IgD-negative memory B cell (primary cell): ENCODE measurements at regions not wholly inside any gene's neighbourhood (a gene's known extent, or its start where the extent isn't known, plus 50 kb on each side); places are given as distances from the start of the nearest gene placed in this dataset.
"Not testable (repeated sequence)": the region's sequence is repeated elsewhere in the genome, so short reads cannot be mapped to it uniquely, and the experiment has no call there.

Experiments used
- H3K27ac Mint-ChIP-seq, 3 donors: one replicate each; pipeline ENCODE4 v1.8.0; 2020 to 2022; ENCODE audit warnings: mild to moderate bottlenecking in 3 of 3, mixed read lengths in 3 of 3, moderate library complexity in 1 of 3
- H3K27me3 Mint-ChIP-seq: one replicate; pipeline ENCODE4 v1.8.0; 2021; ENCODE audit warnings: mixed read lengths
- H3K36me3 Mint-ChIP-seq: one replicate; pipeline ENCODE4 v1.8.0; 2020; ENCODE audit warnings: mild to moderate bottlenecking, mixed read lengths
- H3K4me1 Mint-ChIP-seq, 3 donors: one replicate each; pipeline ENCODE4 v1.8.0; 2020 to 2022; ENCODE audit warnings: mixed read lengths in 3 of 3, mild to moderate bottlenecking in 1 of 3
- H3K4me3 Mint-ChIP-seq, 4 donors: one replicate each; pipeline ENCODE4 v1.8.0; 2020 to 2022; ENCODE audit warnings: mild to moderate bottlenecking in 4 of 4, mixed read lengths in 4 of 4, moderate library complexity in 3 of 4
- H3K9me3 Mint-ChIP-seq, 3 donors: one replicate each; pipeline ENCODE4 v1.8.0; 2020 to 2021; ENCODE audit warnings: mixed read lengths in 3 of 3, mild to moderate bottlenecking in 1 of 3

DNA sequence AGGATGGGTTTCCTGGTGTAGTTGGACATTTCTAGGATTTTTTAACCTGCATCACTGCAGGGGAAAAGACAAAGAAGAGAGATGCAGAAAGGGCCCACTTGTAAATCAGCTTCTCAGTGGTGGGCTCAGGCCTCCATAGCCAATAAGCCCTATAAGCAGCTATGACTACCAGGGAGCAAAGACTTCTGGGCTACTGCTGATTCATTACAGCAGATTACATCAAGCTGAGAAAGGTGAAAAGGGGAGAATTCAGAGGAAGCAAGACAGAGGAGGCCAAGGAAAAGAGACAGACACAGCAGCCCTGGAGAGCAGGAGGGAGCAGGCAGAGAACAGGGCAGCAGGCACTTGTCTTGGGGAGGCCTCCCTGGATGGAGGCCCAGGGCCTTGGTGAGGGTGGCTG, 95.2 kb downstream of the KCNA5 start:
- peaks cover 15% of the 10 kb centered on the region for H3K27me3 Mint-ChIP-seq
- H3K4me1 Mint-ChIP-seq: peaks cover 0 to 1% (median 0%) of the 10 kb centered on the region in 3 donors
- H3K27ac Mint-ChIP-seq: no peak overlapping the region
- peaks cover 4 to 12% (median 7%) of the 10 kb centered on the region in 3 donors for H3K9me3 Mint-ChIP-seq
- no peak overlapping the region for H3K4me3 Mint-ChIP-seq
- H3K36me3 Mint-ChIP-seq: no peaks in the 10 kb centered on the region

DNA sequence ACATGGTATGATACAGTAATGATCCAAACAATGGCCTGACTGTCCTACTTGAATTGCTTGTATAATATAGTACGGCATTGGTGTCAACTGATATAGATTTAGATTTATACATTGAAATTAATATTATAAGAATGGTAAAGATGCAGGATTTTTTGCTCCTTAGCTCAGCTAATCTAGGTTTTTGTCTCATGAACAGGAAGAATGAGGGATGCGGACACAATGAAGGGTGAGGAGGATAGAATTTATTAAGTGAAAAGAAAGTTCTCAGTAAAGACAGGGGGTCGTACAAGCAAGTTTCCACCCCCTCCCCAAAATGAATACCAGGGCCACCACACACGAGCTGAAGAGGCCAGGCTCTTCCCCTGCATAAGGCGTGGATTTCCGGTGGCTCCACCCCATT, 96.1 kb downstream of the KCNA5 start:
- H3K9me3 Mint-ChIP-seq: peaks cover 4 to 12% (median 7%) of the 10 kb centered on the region in 3 donors

DNA sequence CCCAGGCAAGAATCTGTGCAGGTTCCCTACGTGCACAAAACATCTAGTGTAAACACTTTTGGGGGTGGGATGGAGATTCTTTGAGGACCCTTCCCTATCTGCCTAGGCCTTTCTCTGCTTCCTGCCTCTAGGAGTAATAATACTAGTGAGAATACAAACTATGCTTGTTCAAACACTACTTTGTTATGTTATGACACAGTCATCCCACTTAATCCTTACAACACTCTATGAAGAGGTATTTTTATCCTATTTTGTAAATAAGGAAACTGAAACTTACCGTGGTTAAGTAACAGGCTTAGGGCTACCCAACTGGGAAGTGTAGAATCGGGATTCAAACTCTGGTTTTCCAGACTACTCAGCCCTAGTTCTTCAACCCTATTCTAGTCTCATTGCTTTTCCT, 96.5 kb downstream of the KCNA5 start:
- H3K27ac Mint-ChIP-seq: no peak overlapping the region
- no peaks in the 10 kb centered on the region for H3K36me3 Mint-ChIP-seq
- peaks cover 0 to 1% (median 0%) of the 10 kb centered on the region in 3 donors for H3K4me1 Mint-ChIP-seq
- H3K9me3 Mint-ChIP-seq: peaks cover 4 to 12% (median 7%) of the 10 kb centered on the region in 3 donors
- H3K4me3 Mint-ChIP-seq: no peak overlapping the region
- peaks cover 15% of the 10 kb centered on the region for H3K27me3 Mint-ChIP-seq

More for the DNA sequence above, 96.1 kb downstream of the KCNA5 start:
- Mint-ChIP-seq H3K4me1 (peaks cover 0 to 1% (median 0%) of the 10 kb centered on the region in 3 donors), H3K27me3 (peaks cover 15% of the 10 kb centered on the region), H3K27ac (no peak overlapping the region), H3K4me3 (no peak overlapping the region), H3K36me3 (no peaks in the 10 kb centered on the region)

- no peaks in the 10 kb centered on the region for H3K36me3 Mint-ChIP-seq
Observed at GRCh38 chr12:5148880-5149279, 105.2 kb downstream of the KCNA5 start.

GRCh38 chr12:5154091-5154490, 110.4 kb downstream of the KCNA5 start:
- no peak overlapping the region for H3K4me3 Mint-ChIP-seq
- no peaks in the 10 kb centered on the region for H3K9me3 Mint-ChIP-seq
- H3K27me3 Mint-ChIP-seq: peaks cover 8% of the 10 kb centered on the region
- no peaks in the 10 kb centered on the region for H3K36me3 Mint-ChIP-seq
- no peak overlapping the region for H3K27ac Mint-ChIP-seq
- no peaks in the 10 kb centered on the region for H3K4me1 Mint-ChIP-seq

More at GRCh38 chr12:5148880-5149279, 105.2 kb downstream of the KCNA5 start:
- H3K4me3 Mint-ChIP-seq: peak overlapping the region in 1 of 4 donors; percentile 66
- peaks cover 11% of the 10 kb centered on the region for H3K27me3 Mint-ChIP-seq
- no peaks in the 10 kb centered on the region for H3K4me1 Mint-ChIP-seq
- peaks cover 0 to 3% (median 1%) of the 10 kb centered on the region in 3 donors for H3K9me3 Mint-ChIP-seq
- no peak overlapping the region for H3K27ac Mint-ChIP-seq

- H3K9me3 Mint-ChIP-seq: no peaks in the 10 kb centered on the region
- peaks cover 4% of the 10 kb centered on the region for H3K27me3 Mint-ChIP-seq
- no peak overlapping the region for H3K27ac Mint-ChIP-seq
- no peaks in the 10 kb centered on the region for H3K36me3 Mint-ChIP-seq
- peaks cover 0 to 2% (median 0%) of the 10 kb centered on the region in 3 donors for H3K4me1 Mint-ChIP-seq
- no peak overlapping the region for H3K4me3 Mint-ChIP-seq
Observed at GRCh38 chr12:5155866-5156265, 112.2 kb downstream of the KCNA5 start.

- Mint-ChIP-seq H3K27me3 (no peaks in the 10 kb centered on the region), H3K27ac (no peak overlapping the region), H3K36me3 (no peaks in the 10 kb centered on the region), H3K9me3 (no peaks in the 10 kb centered on the region), H3K4me3 (no peak overlapping the region), H3K4me1 (peaks cover 0 to 2% (median 0%) of the 10 kb centered on the region in 3 donors)
Observed at GRCh38 chr12:5160827-5161226, 117.1 kb downstream of the KCNA5 start.

- Mint-ChIP-seq H3K36me3 (no peaks in the 10 kb centered on the region), H3K4me3 (no peak overlapping the region), H3K27ac (no peak overlapping the region), H3K27me3 (peaks cover 4% of the 10 kb centered on the region), H3K9me3 (no peaks in the 10 kb centered on the region), H3K4me1 (peaks cover 0 to 2% (median 0%) of the 10 kb centered on the region in 3 donors)
Observed at GRCh38 chr12:5163661-5164060, 120.0 kb downstream of the KCNA5 start.

GRCh38 chr12:5165296-5165970, 121.8 kb downstream of the KCNA5 start:
- Mint-ChIP-seq H3K36me3 (no peaks in the 10 kb centered on the region), H3K4me3 (no peak overlapping the region), H3K9me3 (no peaks in the 10 kb centered on the region), H3K27ac (no peak overlapping the region), H3K27me3 (peaks cover 4% of the 10 kb centered on the region), H3K4me1 (peaks cover 0 to 2% (median 0%) of the 10 kb centered on the region in 3 donors)

DNA sequence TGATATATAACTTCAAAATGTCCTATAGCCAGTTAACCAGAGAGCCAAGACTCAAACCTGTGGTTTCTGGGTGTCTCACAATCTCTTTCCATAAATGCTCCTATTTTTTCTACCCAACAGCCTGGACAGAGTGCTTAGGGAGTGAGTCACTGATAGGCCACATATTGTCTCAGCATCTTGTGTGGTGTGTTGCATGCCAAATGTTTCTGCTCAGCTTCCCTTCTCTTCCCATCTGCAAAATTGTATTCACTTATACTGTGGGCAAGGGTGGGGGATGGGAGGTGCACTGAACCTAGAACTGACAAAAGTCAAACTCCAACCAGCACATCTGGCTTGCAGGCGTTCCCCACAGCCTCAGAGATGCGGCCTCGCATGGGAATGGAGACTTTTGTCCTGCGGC, 123.3 kb downstream of the KCNA5 start:
- Mint-ChIP-seq H3K9me3 (no peaks in the 10 kb centered on the region), H3K4me1 (no peaks in the 10 kb centered on the region), H3K27ac (no peak overlapping the region), H3K36me3 (no peaks in the 10 kb centered on the region), H3K27me3 (peaks cover 4% of the 10 kb centered on the region), H3K4me3 (no peak overlapping the region)

- Mint-ChIP-seq H3K9me3 (no peaks in the 10 kb centered on the region), H3K27ac (no peak overlapping the region), H3K4me1 (no peaks in the 10 kb centered on the region), H3K27me3 (peaks cover 4% of the 10 kb centered on the region), H3K4me3 (no peak overlapping the region), H3K36me3 (no peaks in the 10 kb centered on the region)
Observed at GRCh38 chr12:5168148-5168547, 124.5 kb downstream of the KCNA5 start.

DNA sequence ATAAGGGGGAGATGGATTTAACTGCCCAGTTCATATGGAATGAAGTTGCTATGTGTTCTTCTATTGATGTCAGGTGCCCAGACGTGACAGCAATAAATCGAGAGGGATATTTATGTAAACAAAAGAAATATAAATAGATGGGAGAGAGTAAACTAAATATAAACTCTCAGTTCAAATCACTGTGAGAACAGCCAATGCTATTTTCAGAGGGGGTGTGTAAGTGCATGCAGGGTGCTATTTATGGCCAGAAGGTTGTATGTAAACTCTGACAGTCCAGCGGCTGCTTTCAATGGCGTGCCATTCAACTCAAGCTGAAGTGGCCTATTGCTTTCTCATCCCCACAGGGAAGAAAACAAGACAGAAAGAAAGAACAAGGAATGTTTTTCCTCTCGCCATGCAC, 127.2 kb downstream of the KCNA5 start:
- Mint-ChIP-seq H3K9me3 (peaks cover 0 to 6% (median 0%) of the 10 kb centered on the region in 3 donors), H3K27me3 (peaks cover 6% of the 10 kb centered on the region), H3K4me3 (no peak overlapping the region), H3K36me3 (no peaks in the 10 kb centered on the region), H3K27ac (no peak overlapping the region), H3K4me1 (no peaks in the 10 kb centered on the region)

- Mint-ChIP-seq H3K36me3 (no peaks in the 10 kb centered on the region), H3K27me3 (peaks cover 6% of the 10 kb centered on the region), H3K27ac (no peak overlapping the region), H3K4me3 (no peak overlapping the region), H3K9me3 (peaks cover 0 to 6% (median 0%) of the 10 kb centered on the region in 3 donors), H3K4me1 (no peaks in the 10 kb centered on the region)
Observed at GRCh38 chr12:5171701-5172100, 128.0 kb downstream of the KCNA5 start.

DNA sequence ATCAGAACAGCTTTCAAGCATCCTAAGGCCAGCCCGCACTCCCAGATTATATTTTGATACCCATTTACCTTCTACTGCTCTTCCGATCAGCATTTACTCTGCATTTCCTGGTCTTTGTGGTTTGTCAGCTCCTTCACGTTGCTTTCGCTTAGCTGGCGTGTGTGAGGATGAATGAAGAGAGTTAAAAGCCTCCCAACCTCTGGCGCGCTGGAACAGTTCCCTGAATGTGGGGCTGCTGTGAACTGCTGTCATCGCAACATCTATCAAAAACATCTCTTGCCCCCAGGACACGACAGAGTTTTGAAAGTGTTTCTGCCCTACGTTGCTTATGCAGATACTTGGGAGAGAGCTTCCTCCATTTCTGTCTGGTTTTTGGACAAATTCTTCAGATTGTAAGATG, 129.2 kb downstream of the KCNA5 start:
- H3K4me3 Mint-ChIP-seq: no peak overlapping the region
- H3K36me3 Mint-ChIP-seq: no peaks in the 10 kb centered on the region
- H3K9me3 Mint-ChIP-seq: peaks cover 0 to 6% (median 0%) of the 10 kb centered on the region in 3 donors
- H3K27ac Mint-ChIP-seq: no peak overlapping the region
- H3K4me1 Mint-ChIP-seq: no peaks in the 10 kb centered on the region
- peaks cover 4% of the 10 kb centered on the region for H3K27me3 Mint-ChIP-seq

GRCh38 chr12:5173511-5174011, 129.9 kb downstream of the KCNA5 start:
- Mint-ChIP-seq H3K36me3 (no peaks in the 10 kb centered on the region), H3K9me3 (peaks cover 0 to 6% (median 0%) of the 10 kb centered on the region in 3 donors), H3K4me1 (no peaks in the 10 kb centered on the region), H3K27me3 (peaks cover 2% of the 10 kb centered on the region), H3K27ac (no peak overlapping the region), H3K4me3 (no peak overlapping the region)

DNA sequence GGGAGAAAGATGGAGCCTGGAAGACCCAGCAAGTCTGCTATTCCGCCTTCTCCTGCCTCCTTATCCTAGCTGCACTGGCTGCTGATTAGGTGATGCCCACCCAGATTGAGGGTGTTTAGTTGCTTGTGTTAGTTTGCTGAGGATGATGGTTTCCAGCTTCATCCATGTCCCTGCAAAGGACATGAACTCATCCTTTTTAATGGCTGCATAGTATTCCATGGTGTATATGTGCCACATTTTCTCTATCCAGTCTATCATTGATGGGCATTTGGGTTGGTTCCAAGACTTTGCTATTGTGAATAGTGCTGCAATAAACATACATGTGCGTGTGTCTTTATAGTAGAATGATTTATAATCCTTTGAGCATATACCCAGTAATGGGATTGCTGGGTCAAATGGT, 131.7 kb downstream of the KCNA5 start:
- H3K9me3 Mint-ChIP-seq, H3K27me3 Mint-ChIP-seq, H3K36me3 Mint-ChIP-seq, H3K27ac Mint-ChIP-seq, H3K4me3 Mint-ChIP-seq, H3K4me1 Mint-ChIP-seq: not testable (repeated sequence)
